IPS DF 6.9 (cell line): ENCODE measurements at regions not wholly inside any gene's neighbourhood (a gene's known extent, or its start where the extent isn't known, plus 50 kb on each side); places are given as distances from the start of the nearest gene placed in this dataset.

Experiments
- DNase-seq: peaks from one replicate; pipeline ENCODE4 v3.0.0-alpha.2; 2013; ENCODE audit warnings: low read depth, low spot score
- H3K27ac ChIP-seq: one replicate; pipeline ENCODE4 v1.5.1; 2013; ENCODE audit warnings: low read length, control low read depth
- H3K27me3 ChIP-seq: 2 replicates; pipeline ENCODE4 v1.6.1; 2013; ENCODE audit warnings: mild to moderate bottlenecking, low read length; ENCODE audit not compliant: control insufficient read depth, insufficient read depth
- H3K36me3 ChIP-seq: 2 replicates; pipeline ENCODE4 v1.6.1; 2013; ENCODE audit warnings: low read length; ENCODE audit not compliant: control insufficient read depth, insufficient read depth
- H3K4me1 ChIP-seq: 2 replicates; pipeline ENCODE4 v1.6.1; 2013; ENCODE audit warnings: low read length; ENCODE audit not compliant: control insufficient read depth, insufficient read depth
- H3K4me3 ChIP-seq: 2 replicates; pipeline ENCODE4 v1.5.1; 2013; ENCODE audit warnings: mild to moderate bottlenecking, low read length
- H3K9me3 ChIP-seq: 2 replicates; pipeline ENCODE4 v1.6.1; 2013; ENCODE audit warnings: low read length, inconsistent platforms; ENCODE audit not compliant: control insufficient read depth, insufficient read depth
- WGBS: extraction: QIAGEN DNeasy Blood & Tissue Kit; methylation state at CpG from one replicate; pipeline ENCODE4 v1.1.7; 2013; ENCODE audit warnings: mixed read lengths, missing lambda C conversion rate; ENCODE audit not compliant: insufficient read length, insufficient coverage; 5-methylcytosine and 5-hydroxymethylcytosine counted together

DNA sequence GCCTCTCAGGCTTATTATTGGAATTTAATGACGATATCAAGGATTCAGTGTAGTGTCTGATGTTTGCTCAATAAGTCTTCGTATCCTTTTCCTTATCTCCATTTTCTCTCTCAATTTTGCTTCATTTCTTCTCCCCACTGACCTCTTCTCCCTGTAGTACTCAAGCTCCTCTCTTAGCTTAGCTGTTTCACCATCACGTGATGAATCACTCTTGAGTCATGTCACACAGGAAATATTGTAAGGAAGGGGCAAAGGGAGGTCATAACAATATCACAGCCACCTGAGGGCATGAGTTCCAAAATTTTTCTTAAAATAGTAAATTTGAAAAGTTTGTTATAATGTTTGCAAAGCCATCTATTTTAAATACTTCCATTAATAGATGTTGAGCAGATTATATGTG lies 392.2 kb upstream of the MARCKS start:
- WGBS = no CpG with 5 or more reads among the region's 3 CpGs
- Histone ChIP-seq H3K27me3 (no peaks in the 10 kb centered on the region), H3K4me1 (no peaks in the 10 kb centered on the region), H3K36me3 (no peaks in the 10 kb centered on the region), H3K4me3 (no peak overlapping the region), H3K9me3 (no peaks in the 10 kb centered on the region), H3K27ac (no peak overlapping the region)
- no peak for DNase-seq

GRCh38 chr6:113466526-113466925 lies 390.6 kb upstream of the MARCKS start:
- Histone ChIP-seq H3K4me3 (no peak overlapping the region), H3K9me3 (no peaks in the 10 kb centered on the region), H3K27me3 (no peaks in the 10 kb centered on the region), H3K27ac (no peak overlapping the region), H3K4me1 (no peaks in the 10 kb centered on the region), H3K36me3 (no peaks in the 10 kb centered on the region)
- DNase-seq = no peak
- WGBS = no CpG with 5 or more reads among the region's 4 CpGs

DNA sequence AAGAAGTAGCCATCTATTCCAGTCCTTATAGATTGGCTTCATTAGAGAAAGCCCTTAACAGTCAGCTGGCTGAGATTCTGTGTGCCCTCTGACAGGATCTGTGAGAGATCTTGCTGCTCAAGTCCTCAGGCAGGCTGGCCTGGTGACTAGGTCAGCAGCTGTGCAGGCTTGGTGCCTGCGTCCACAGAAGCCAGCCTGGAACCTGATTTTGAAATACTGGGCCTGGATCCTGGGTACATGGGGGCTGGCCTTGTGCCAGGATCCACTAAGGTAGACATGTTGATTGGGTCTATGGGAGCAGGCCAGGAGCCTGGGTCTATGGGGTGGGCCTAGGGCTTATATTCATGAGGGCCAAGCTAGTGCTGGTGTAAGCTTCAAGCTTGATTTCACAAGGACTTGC lies 381.8 kb upstream of the MARCKS start:
- no peaks in the 10 kb centered on the region for H3K9me3 ChIP-seq
- no peaks in the 10 kb centered on the region for H3K36me3 ChIP-seq
- no peak overlapping the region for H3K4me3 ChIP-seq
- no peak overlapping the region for H3K27ac ChIP-seq
- no CpG with 5 or more reads among the region's 1 CpG for WGBS
- no peaks in the 10 kb centered on the region for H3K4me1 ChIP-seq
- no peaks in the 10 kb centered on the region for H3K27me3 ChIP-seq
- no peak for DNase-seq

DNA sequence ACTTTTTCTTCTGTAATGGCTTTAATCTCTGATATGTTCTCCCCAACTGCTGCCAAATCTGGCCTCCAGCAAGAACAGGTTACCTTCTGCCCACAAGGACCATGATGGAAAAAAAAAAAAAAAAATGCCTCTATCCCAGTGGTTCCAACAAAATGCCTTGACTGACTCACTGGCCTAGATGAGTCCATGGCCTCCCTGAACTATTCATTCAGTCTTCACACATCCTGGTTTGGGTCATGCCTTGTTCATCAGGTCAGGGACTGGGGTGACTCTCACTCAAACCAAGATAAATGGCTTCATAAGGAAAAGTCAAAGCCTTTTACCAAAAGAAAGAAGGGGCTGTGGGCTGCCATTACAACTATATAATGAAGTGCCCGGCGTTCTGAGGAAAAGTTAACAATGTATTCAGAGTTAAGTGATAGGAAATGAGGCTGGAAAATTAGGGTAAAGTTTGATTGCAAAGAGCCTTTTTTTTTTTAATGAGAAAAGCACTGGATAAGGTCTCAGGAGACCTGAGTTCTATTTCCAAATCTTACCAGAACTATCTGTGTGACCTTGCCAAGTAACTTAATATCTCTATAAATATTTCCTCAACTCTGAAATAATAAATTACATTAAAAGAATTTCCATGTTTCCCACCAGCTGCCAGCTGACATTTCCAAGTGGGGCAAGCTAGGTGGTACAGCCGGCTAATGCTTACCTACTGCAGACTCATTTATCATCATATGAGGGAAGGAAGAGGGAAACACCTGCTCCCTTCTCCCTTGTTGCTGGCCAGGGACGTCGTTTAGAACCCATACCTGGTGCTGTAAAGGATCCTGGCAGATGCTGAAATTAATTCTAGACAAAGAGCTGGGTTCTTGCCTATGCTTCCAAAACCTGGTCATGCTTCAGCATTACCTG lies 380.0 kb upstream of the MARCKS start:
- Histone ChIP-seq H3K4me1 (no peaks in the 10 kb centered on the region), H3K27me3 (no peaks in the 10 kb centered on the region), H3K27ac (no peak overlapping the region), H3K4me3 (no peak overlapping the region), H3K9me3 (no peaks in the 10 kb centered on the region), H3K36me3 (no peaks in the 10 kb centered on the region)
- no peak for DNase-seq
- no CpG with 5 or more reads among the region's 5 CpGs for WGBS

- Histone ChIP-seq H3K4me3 (no peak overlapping the region), H3K9me3 (no peaks in the 10 kb centered on the region), H3K4me1 (no peaks in the 10 kb centered on the region), H3K36me3 (no peaks in the 10 kb centered on the region), H3K27ac (no peak overlapping the region), H3K27me3 (no peaks in the 10 kb centered on the region)
- DNase-seq = no peak
- no CpG with 5 or more reads among the region's 3 CpGs for WGBS
Observed at GRCh38 chr6:113480616-113481015, 376.5 kb upstream of the MARCKS start.

GRCh38 chr6:113481458-113481857 lies 375.7 kb upstream of the MARCKS start:
- WGBS = no CpG with 5 or more reads among the region's 4 CpGs
- no peaks in the 10 kb centered on the region for H3K27me3 ChIP-seq
- no peak overlapping the region for H3K4me3 ChIP-seq
- no peak overlapping the region for H3K27ac ChIP-seq
- H3K36me3 ChIP-seq = no peaks in the 10 kb centered on the region
- no peaks in the 10 kb centered on the region for H3K4me1 ChIP-seq
- no peaks in the 10 kb centered on the region for H3K9me3 ChIP-seq
- no peak for DNase-seq

DNA sequence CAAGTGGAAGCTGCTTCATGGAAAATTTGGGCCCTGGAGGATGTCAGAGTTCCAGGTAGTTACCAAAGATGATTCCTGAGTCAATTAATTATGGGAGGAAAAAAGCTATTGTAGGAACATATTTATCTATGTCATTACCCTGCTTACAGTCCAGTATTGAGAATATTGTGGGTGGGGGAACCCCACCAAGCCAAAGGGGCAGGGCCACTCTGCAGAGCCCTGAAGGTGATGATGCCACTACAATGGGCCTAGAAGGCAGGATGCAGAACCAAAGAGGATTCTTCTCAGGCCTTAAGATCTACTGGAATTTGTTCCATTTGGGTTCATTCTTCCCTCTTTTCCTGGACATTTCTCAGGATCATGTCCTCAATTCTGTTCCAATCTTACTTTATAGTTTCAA lies 375.2 kb upstream of the MARCKS start:
- H3K4me3 ChIP-seq = no peak overlapping the region
- no peaks in the 10 kb centered on the region for H3K27me3 ChIP-seq
- no peaks in the 10 kb centered on the region for H3K36me3 ChIP-seq
- DNase-seq = no peak
- H3K27ac ChIP-seq = no peak overlapping the region
- no peaks in the 10 kb centered on the region for H3K4me1 ChIP-seq
- H3K9me3 ChIP-seq = no peaks in the 10 kb centered on the region

DNA sequence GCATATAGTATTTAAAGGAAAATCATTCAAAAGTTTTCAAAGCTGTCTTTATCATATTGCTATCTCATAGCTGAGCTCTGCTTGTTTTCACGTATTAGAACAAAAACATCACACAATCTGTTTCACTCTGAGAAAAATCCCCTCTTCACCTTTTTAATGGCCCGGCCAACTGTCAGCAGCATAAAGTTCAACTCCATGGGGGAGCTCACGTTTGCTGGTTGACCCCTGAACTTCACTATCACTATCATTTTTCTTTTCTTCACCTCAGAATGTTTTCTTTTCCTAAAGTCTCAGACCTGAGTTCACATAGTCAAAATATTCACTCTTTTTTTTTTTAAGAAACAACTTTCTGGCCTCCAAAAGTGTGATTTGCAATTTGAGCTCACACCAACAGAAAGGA lies 374.4 kb upstream of the MARCKS start:
- no CpG with 5 or more reads among the region's 3 CpGs for WGBS
- H3K4me3 ChIP-seq = no peak overlapping the region
- no peaks in the 10 kb centered on the region for H3K27me3 ChIP-seq
- no peaks in the 10 kb centered on the region for H3K9me3 ChIP-seq
- no peaks in the 10 kb centered on the region for H3K36me3 ChIP-seq
- no peak for DNase-seq
- H3K4me1 ChIP-seq = no peaks in the 10 kb centered on the region
- H3K27ac ChIP-seq = no peak overlapping the region

DNA sequence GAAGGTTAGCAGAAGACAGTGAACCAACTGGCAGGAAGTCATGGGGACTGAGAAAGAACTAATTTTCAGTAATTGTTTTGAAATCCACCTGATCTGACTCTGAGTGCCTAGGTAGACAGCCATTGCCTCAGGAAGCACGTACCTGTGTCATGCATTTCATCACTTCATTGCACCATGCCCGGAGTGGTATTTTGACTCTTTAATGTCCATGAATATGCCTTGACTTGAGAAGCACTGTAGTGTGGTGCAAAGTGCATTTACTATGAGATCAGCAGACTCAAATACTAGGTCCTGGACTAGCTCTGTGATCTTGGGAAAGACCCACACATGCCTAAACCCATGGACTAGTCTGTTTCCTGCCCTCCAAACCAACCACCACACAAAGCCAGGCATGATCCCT lies 370.9 kb upstream of the MARCKS start:
- Histone ChIP-seq H3K4me1 (no peaks in the 10 kb centered on the region), H3K4me3 (no peak overlapping the region), H3K27ac (no peak overlapping the region), H3K27me3 (no peaks in the 10 kb centered on the region), H3K9me3 (no peaks in the 10 kb centered on the region), H3K36me3 (no peaks in the 10 kb centered on the region)
- no peak for DNase-seq
- WGBS = no CpG with 5 or more reads among the region's 2 CpGs

GRCh38 chr6:113487489-113488058 lies 369.6 kb upstream of the MARCKS start:
- Histone ChIP-seq H3K4me1 (no peaks in the 10 kb centered on the region), H3K4me3 (no peak overlapping the region), H3K9me3 (no peaks in the 10 kb centered on the region), H3K27me3 (no peaks in the 10 kb centered on the region), H3K27ac (no peak overlapping the region), H3K36me3 (no peaks in the 10 kb centered on the region)
- no CpG with 5 or more reads among the region's 2 CpGs for WGBS
- DNase-seq = no peak

DNA sequence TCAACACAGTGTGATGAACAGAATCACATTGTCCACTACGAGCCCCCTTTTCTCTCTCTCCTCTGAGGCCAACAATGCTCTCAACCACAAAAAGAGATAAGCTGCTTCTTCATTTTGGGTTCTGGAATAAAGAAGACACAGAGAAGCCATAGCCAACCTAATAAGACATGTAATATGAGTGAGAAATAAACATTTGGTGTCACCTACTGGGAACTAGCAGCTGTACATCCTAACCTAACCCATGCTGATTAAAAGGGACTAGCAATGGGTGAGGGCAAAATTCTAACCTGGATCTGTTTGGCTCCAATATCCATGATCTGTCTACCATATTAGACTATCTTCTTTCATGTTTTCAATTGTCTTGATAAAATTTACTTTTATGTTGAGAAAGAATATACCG lies 369.1 kb upstream of the MARCKS start:
- H3K27me3 ChIP-seq = no peaks in the 10 kb centered on the region
- H3K27ac ChIP-seq = no peak overlapping the region
- H3K9me3 ChIP-seq = no peaks in the 10 kb centered on the region
- no CpG with 5 or more reads among the region's 2 CpGs for WGBS
- DNase-seq = no peak
- H3K36me3 ChIP-seq = no peaks in the 10 kb centered on the region
- H3K4me1 ChIP-seq = no peaks in the 10 kb centered on the region
- H3K4me3 ChIP-seq = no peak overlapping the region
